HS-5 (cell line): ENCODE measurements at regions not wholly inside any gene's neighbourhood (a gene's known extent, or its start where the extent isn't known, plus 50 kb on each side); places are given as distances from the start of the nearest gene placed in this dataset.
"Not testable (repeated sequence)": the region's sequence is repeated elsewhere in the genome, so short reads cannot be mapped to it uniquely, and the experiment has no call there.

Experiments
- DNase-seq: peaks from one replicate; pipeline ENCODE4 v3.0.0-alpha.2; 2012; ENCODE audit warnings: low read depth

DNA sequence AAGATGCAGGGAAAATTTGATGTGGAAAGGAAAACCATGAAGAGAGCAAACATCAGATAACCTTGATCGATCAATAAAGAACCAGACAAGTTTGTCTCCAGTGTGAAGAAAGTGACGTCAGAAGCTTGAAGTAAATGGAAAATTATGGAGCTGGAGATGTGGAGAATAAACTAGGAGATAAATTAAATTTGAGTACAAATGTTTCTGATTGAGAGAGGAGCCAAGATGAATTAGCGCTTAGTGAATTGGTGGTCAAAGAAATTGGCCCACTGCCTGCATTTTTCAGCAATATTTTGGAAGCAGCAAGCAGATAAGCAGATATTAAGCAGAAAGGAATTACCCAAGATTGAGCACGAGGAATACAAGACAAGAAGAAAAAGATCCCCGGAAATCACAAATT is 567.3 kb upstream of the ZNF385D start:
- DNase-seq = no peak

- peak; percentile 39 for DNase-seq
These were observed 568.4 kb upstream of the ZNF385D start for GRCh38 chr3:22319446-22319845.

DNA sequence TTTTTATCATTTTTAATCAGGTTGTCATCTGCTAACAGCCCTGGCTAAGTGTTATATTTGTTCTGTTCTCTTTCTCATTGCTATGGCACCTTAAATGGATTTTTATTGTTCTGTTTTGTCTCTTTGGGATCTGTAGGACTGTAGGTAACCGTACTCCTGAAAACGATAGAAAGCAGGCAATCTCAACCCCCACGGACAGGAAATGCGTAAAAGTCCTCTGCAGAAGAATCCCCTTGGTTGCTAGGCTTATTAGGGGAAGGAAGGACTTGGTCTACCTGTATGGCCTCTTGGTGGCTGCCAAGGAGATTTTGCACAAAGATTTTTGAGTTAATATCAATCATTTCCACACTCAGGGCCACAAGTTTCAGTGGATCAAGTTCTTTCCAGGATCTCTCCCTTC is 571.9 kb upstream of the ZNF385D start:
- DNase-seq = no peak

DNA sequence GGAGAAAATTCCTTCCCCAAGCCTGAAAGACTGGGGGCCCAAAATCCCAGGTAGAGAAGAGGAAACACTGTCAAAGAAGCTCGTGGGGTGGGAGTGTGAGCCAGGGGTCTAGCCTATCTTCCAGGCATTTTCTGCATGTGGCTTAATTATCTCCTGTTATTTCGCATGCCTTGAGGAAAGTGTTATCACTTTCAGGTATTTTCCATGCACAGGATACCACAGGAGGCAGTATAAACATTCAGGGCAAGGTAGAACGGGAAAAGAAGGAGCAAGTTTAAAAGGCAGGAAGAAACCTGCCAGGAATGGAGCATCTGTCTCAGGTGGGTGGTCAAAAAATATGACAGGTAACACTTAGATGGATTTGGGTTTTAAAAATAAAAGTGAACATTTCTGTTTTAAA is 575.3 kb upstream of the ZNF385D start:
- DNase-seq = no peak

GRCh38 chr3:22334996-22335395 is 584.0 kb upstream of the ZNF385D start:
- DNase-seq = no peak

DNA sequence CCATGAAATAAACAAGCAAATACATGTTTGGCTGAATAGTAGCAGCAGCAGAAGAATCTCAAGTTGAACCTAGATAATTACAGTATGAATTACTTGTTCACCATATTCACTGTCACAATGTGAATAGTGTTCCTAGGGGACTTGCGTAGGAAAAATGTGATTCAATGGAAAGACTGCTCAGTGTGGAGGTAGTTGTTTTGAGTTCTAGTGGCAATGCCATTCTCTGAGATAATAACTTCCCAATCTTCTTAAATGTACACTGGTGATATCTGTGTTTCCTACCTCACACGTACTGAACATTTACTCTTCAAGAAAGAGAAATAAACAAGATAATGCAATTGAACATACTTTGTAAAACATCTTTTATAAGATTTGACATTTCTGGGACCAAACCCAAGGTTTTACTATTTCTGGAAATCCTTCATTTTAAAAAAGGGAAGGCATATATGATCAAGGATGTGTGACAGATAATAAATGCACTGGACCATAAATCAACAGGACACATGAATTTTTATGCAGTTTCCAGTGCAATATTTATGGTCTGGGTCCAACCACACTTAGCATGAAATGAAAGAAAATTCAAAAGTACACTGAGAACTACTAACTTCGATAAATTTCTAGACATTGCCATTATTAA is 598.3 kb upstream of the ZNF385D start:
- DNase-seq = no peak

DNA sequence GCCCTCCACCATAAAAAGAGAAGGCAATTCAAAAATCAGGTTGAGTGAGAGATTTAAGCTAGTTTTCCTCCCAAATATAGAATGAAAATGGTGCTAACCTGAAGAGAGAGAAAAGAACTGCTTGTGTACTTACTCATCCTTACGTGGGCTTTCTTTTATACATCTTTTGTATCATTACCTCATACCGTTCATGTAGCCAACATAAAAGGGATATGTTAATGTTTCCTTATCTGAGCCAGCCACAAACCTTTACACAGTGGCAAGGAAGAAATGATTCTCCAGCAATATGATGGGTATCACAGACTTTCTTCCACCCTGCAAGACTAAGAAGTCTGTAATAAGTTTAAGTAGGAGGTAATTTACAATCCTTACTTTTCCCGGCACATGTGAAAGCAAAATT is 600.8 kb upstream of the ZNF385D start:
- DNase-seq = no peak

- no peak for DNase-seq
These were observed 602.1 kb upstream of the ZNF385D start for GRCh38 chr3:22353126-22353525.

DNA sequence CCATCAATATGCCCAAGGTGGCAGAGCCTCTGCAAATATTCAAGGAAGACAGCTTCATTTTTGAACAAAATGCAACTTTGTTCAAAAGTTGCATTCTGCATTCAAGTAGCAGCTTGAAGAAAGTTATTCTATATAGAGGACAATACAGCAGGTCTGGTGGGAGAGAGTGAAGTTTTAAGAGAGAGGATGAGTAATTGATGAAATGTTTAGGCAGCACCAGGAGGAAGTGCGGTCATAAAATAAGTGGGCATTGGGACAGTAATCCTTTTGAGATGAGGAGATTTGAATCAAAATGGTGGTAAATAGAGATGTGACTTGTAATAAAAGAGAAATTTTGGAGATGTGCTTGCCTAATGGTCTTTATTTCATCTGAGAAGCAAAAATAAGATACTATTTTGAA is 607.3 kb upstream of the ZNF385D start:
- DNase-seq = no peak

GRCh38 chr3:22360164-22360563 is 609.2 kb upstream of the ZNF385D start:
- DNase-seq = no peak

- peak; percentile 34 for DNase-seq
These were observed 610.0 kb upstream of the ZNF385D start for GRCh38 chr3:22360970-22361369.

DNA sequence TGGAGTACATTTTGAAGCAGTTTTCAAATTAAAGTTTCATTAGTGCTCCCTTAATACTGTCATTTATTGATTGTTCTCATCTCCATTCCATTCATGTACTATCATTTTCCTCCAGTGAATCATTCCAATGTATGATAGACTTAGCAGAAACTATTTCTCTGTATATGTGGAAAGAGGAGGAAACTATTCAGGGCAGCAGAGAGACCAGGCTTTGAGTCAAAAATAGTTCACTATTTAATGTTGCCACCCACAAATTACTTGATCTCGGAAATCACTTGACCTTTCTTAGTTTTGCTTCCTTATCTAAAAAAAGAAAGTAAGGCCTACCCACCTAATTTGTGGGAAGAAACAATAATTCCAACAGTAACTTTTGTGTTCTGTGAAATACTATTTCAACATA is 610.5 kb upstream of the ZNF385D start:
- DNase-seq = peak; percentile 31

GRCh38 chr3:22364851-22365250 is 613.8 kb upstream of the ZNF385D start:
- DNase-seq = no peak

- no peak for DNase-seq
These were observed 615.8 kb upstream of the ZNF385D start for GRCh38 chr3:22366781-22367180.

DNA sequence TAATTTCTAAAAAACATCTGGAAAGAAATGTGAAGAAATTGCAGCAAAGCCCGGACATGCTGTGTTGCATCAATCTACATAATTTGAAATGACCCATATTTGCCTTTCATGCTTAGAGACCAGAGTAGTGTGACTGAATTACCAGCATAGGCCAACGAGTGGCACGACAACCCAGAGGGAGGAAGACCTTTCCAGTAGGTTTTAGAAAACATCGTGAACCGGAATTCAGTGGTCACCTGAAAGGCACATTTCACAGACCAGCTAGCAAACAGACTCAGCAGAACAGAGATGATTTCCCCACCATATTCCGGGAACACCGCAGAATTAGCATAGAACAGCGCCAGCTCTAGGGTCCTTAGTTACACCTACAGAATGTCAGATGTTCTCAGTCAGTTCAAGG is 620.0 kb upstream of the ZNF385D start:
- DNase-seq = no peak

DNA sequence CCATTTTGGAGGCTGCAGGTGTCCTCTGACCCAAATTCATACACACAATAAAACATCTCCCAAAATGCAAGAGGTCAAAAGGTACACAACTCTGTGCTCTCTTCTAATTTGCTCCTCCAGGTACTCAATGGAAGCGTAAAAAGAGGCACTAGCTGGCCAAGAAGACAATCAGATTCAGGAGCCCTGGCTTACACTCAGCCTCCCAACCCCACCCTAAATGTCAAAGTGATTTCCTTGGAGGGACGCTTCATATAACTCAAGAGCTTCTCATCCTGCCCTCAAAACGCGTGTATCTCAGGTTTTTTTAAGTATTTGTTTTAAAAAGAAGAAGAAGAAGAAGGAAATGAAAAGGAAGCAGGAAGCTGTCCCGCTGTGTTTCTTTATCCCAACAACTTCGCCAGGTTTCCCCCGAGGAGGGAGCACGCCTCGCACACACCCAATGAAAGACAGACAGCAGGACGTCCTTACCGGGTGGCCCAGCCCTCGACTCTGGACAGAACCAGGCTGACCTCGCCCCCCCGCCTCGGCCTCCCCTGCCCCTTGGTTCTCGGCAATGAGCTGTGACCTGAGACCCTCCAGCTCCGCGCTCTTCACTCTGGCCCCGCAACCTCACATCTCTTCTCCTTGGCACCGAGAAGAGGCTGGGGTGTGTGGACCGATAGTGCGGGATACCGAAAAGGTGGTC is 620.7 kb upstream of the ZNF385D start:
- no peak for DNase-seq

DNA sequence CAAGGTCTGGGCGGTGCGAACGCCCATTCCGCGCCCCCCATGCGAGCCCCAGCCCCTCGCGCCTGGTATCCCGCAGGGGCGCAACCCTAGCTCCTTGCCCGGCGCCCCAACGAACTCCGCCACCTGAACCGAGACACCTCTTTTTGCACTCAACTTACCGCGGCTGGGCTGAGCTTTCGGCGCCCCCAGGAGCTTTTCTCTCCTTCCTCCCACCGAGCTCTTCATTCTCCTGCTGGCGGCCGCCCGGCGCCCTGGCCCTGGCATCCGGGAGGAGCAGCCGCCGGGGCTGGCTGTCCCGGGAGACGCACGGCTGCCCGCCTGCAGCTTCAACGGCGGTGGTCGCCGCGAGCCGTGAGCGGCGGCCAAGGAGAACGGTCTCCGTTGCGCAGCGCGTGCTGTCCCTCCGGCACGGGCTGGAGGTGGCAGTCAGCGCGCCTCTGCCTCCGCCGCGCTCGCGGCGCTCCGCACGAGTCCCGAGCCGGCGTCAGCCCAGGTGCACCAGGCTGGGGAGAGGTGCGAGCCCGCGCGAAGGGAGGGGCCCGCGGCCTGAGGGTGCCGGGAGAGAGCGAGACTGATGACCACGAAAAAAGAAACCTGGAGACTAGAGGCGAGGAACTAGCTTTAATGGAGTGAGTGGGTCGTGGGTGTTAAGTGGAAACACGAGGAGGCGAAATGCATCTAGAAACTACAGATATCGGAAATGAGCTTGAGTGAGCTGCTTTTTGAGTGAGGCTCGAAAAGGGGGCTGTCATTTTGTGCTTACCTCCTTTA is 621.5 kb upstream of the ZNF385D start:
- no peak for DNase-seq

DNA sequence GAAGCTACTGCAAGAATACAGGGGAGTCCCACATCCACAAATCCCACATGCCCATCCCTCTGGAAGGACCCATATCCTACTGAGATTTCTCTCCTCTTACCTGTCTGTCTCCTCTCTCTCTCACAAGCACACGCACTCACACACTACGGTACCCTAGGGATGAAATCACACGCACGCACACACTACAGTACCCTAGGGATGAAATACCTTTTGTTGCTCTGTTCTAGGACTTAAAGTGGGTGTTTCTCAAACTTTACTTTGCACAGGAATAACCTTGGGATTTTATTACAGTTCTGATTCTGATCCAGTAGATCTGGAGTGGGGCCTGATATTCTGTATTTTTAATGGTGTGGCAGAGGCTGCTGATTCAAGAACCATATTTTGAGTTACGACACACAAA is 622.2 kb upstream of the ZNF385D start:
- DNase-seq = no peak

DNA sequence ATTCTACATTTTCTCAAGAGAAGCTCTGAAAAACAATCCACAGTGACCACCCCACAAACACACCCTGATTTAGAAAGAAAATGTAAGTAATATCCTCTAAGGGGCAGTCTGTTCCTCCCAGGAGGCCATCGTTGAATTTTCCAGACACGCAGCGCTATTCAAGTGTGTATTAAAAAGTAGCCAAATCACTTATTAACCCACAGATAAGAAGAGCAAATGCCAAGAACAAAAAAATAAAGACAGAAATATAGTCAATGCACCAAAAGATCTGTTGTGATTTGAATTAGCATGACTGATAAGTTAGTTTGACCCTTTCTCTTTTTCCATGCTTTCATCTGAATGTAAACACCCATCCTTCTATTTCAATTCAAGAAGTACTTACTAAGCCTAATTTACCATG is 622.8 kb upstream of the ZNF385D start:
- DNase-seq = no peak

DNA sequence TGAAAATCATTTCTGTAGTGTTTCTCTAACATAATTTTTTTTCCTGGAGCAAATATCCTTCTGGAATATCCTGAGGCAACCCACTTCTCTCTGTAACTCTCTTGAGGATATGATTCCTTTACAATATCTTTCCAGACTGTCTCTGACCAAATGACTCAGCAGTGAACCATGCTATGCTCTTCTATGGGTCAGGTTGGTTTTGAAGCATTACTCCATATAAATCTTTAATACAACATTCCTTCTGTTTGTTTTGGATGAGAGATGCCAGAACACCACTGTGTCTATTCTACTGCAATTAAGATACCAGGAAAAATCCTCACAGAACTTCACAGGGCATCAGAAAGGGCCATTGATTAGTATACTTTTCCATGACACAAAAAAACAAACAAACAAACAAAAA is 626.4 kb upstream of the ZNF385D start:
- peak; percentile 74 for DNase-seq

DNA sequence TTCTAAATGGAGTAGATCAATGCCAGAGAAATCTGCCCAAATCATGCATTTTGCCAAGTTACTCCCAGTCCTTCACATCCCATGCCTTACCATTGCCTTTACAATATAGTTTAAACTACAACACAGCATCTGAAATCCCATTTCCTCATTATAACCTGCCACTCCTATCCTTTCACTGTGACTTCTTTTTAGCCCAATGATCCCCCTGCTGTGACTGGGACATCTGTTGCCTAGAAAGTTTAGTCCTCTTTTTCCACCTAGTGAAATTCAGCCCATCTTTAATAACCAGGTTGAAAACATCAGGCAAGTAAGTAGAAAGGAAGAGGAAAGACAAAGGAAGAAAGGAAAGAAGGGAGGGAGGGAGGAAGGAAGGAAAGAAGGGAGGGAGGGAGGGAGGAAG is 627.9 kb upstream of the ZNF385D start:
- no peak for DNase-seq

- DNase-seq = no peak
These were observed 629.2 kb upstream of the ZNF385D start for GRCh38 chr3:22380253-22380652.

DNA sequence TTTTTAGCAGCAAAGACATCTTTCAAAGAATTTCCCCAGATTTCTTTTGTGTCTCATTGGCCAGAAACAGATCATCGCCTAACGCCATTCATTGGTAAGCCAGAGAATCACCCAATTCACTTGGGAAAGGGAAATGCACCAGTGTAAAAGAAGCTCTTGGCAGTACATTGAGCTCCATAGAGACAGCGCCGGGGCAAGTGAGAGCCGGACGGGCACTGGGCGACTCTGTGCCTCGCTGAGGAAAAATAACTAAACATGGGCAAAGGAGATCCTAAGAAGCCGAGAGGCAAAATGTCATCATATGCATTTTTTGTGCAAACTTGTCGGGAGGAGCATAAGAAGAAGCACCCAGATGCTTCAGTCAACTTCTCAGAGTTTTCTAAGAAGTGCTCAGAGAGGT is 630.6 kb upstream of the ZNF385D start:
- not testable (repeated sequence) for DNase-seq
